PC-9 (cell line): ENCODE measurements at regions not wholly inside any gene's neighbourhood (a gene's known extent, or its start where the extent isn't known, plus 50 kb on each side); places are given as distances from the start of the nearest gene placed in this dataset.

Experiments used
- BruUV-seq: library from RNA; stranded (reverse); fragments of 400-500 nt; replicated peaks from 2 replicates; lab custom pipeline; 2021; lab: Mats Ljungman, UMichigan
- CTCF ChIA-PET: fragments of 300-600 bp; sonication (Branson Sonifier 250); formaldehyde crosslinking; loops from one replicate; lab custom pipeline; 2022; ENCODE audit warnings: antibody characterized with exemption; lab: Charles Lee
- POLR2A ChIA-PET: fragments of 300-600 bp; sonication (Branson Sonifier 250); formaldehyde crosslinking; loops from one replicate; lab custom pipeline; 2022; ENCODE audit warnings: antibody characterized with exemption; ENCODE audit not compliant: unreplicated experiment; lab: Charles Lee
- DNase-seq, 2 experiments: peaks; one replicate each; pipeline versions ENCODE4 v3.0.0 to v3.0.0-alpha.2; 2015 to 2022; ENCODE audit warnings: mixed read lengths in 1 of 2
- H2AFZ ChIP-seq: fragments of 200-600 bp; sonication (generic); 2 replicates; pipeline ENCODE4 v1.8.1; 2017; ENCODE audit warnings: antibody characterized with exemption
- H3F3A ChIP-seq: fragments of 200-600 bp; sonication (generic); 2 replicates; pipeline ENCODE4 v1.8.1; 2017; ENCODE audit warnings: antibody characterized with exemption, mild to moderate bottlenecking, low read depth; ENCODE audit not compliant: insufficient read depth
- H3K27ac ChIP-seq: fragments of 200-600 bp; sonication (generic); 2 replicates; pipeline ENCODE4 v1.6.1; 2016; ENCODE audit warnings: mixed run types
- H3K27me3 ChIP-seq: fragments of 200-600 bp; sonication (generic); 2 replicates; pipeline ENCODE4 v1.6.1; 2016; ENCODE audit warnings: low read depth, mixed run types; ENCODE audit not compliant: insufficient read depth
- H3K36me3 ChIP-seq: fragments of 200-600 bp; sonication (generic); 2 replicates; pipeline ENCODE4 v1.6.1; 2016; ENCODE audit warnings: low read depth, mixed run types
- H3K4me1 ChIP-seq: fragments of 200-600 bp; sonication (generic); replicated peaks from 2 replicates; pipeline ENCODE4 v1.6.1; 2016; ENCODE audit warnings: mixed run types; ENCODE audit not compliant: insufficient read depth
- H3K4me2 ChIP-seq: fragments of 200-600 bp; sonication (generic); 2 replicates; pipeline ENCODE4 v1.6.1; 2017; ENCODE audit warnings: mixed run types
- H3K4me3 ChIP-seq: fragments of 200-600 bp; sonication (generic); 2 replicates; pipeline ENCODE4 v1.6.1; 2016; ENCODE audit warnings: mixed run types
- H3K79me2 ChIP-seq: fragments of 200-600 bp; sonication (generic); 2 replicates; pipeline ENCODE4 v1.6.1; 2017; ENCODE audit warnings: low read depth, mixed run types
- H3K9me2 ChIP-seq: fragments of 200-600 bp; sonication (generic); 2 replicates; pipeline ENCODE4 v1.8.1; 2017; ENCODE audit warnings: mild to moderate bottlenecking; ENCODE audit not compliant: insufficient read depth
- H3K9me3 ChIP-seq: fragments of 200-600 bp; sonication (generic); 2 replicates; pipeline ENCODE4 v1.8.1; 2016; ENCODE audit warnings: low read depth; ENCODE audit not compliant: insufficient read depth
- H4K20me1 ChIP-seq: fragments of 200-600 bp; sonication (generic); 2 replicates; pipeline ENCODE4 v1.8.1; 2017; ENCODE audit not compliant: insufficient read depth
- EZH2 ChIP-seq: fragments of 200-600 bp; sonication (generic); IDR thresholded peaks from 2 replicates; pipeline ENCODE4 v1.8.0; 2017; ENCODE audit warnings: antibody characterized with exemption, low read depth
- intact Hi-C: fragments of 100-400 bp; cut with micrococcal nuclease; formaldehyde crosslinking; loops from one replicate; pipeline ENCODE4 v1.10.0; 2022; ENCODE audit not compliant: unreplicated experiment
- TF ChIP-seq, protein P1 (sequence below): fragments of 200-600 bp; sonication (generic); conservative IDR thresholded peaks from 2 replicates; pipeline ENCODE4 v1.6.1; 2017; ENCODE audit warnings: mixed run types, antibody characterized with exemption, mild to moderate bottlenecking, moderate library complexity

DNA sequence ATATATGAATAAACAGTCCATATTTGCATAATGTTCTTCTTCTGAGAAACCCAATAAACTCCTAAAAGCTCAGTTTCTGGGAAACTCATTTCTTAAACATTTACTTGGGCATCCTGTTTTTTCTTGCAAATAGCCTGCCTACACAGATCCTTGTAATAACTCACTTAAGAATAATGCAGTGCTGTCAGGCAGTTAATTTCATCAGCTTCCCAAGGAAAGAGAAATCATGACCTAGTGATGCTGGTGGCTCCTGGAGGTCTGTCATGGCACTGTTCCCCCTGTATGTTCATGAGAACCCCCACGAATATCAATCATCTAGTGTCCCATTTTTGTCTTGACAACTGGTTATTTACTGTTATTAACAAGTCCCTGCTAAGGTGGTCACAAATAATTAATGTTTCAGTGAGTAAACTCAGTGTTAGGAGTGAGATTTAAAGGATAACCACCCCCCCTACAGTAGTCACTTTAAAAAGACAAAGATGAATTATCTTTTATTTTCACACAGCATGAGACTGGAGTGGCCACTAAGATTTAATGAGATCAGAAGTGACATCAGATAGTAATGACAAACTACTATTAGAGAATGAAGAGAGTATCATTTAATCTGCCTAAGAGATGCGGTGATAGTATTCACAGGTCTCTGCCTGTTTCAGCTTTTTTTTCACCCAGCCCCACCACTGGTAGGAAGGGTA is 279.5 kb upstream of the NECTIN3 start:
- intact Hi-C loops, result no loop called here
- CTCF ChIA-PET, result no interaction called here
- no TSS peak for BruUV-seq

DNA sequence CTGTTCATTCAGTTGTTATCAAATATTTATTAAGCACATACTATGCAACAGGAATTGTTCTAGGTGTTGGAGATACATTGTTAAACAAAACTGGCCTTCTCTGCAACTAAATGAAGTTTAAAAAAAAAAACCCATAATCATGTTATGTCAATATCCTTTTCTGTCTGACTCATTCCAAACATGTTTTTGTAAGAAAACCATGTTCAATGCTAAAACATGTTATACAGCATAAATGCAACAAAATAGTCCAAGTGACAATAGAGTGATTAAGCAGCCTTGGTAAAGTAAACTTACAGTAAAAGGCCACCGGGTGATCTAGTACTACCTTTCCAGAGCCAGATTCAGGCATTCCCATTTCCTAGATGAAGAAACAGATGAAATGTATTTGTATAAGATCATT is 278.0 kb upstream of the NECTIN3 start:
- H3K36me3 ChIP-seq, result no peaks in the 10 kb centered on the region
- H2AFZ ChIP-seq, result no peak overlapping the region
- no peaks in the 10 kb centered on the region for H4K20me1 ChIP-seq
- no peaks in the 10 kb centered on the region for H3K9me3 ChIP-seq
- no peak for DNase-seq
- no peaks in the 10 kb centered on the region for H3K79me2 ChIP-seq
- no peaks in the 10 kb centered on the region for H3K4me1 ChIP-seq
- H3K27ac ChIP-seq, result no peak overlapping the region
- CTCF ChIA-PET, result no interaction called here
- H3F3A ChIP-seq, result no peaks in the 10 kb centered on the region
- TF ChIP-seq, protein P1, sequence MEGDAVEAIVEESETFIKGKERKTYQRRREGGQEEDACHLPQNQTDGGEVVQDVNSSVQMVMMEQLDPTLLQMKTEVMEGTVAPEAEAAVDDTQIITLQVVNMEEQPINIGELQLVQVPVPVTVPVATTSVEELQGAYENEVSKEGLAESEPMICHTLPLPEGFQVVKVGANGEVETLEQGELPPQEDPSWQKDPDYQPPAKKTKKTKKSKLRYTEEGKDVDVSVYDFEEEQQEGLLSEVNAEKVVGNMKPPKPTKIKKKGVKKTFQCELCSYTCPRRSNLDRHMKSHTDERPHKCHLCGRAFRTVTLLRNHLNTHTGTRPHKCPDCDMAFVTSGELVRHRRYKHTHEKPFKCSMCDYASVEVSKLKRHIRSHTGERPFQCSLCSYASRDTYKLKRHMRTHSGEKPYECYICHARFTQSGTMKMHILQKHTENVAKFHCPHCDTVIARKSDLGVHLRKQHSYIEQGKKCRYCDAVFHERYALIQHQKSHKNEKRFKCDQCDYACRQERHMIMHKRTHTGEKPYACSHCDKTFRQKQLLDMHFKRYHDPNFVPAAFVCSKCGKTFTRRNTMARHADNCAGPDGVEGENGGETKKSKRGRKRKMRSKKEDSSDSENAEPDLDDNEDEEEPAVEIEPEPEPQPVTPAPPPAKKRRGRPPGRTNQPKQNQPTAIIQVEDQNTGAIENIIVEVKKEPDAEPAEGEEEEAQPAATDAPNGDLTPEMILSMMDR, result no peak
- TF ChIP-seq EZH2, result no peak
- H3K4me2 ChIP-seq, result no peak overlapping the region
- intact Hi-C loops, result no loop called here
- BruUV-seq, result no TSS peak
- H3K27me3 ChIP-seq, result no peaks in the 10 kb centered on the region
- no peaks in the 10 kb centered on the region for H3K9me2 ChIP-seq
- POLR2A ChIA-PET, result no interaction called here
- H3K4me3 ChIP-seq, result no peak overlapping the region

More for the DNA sequence above, 279.5 kb upstream of the NECTIN3 start:
- H3F3A ChIP-seq, result no peaks in the 10 kb centered on the region
- H3K9me2 ChIP-seq, result no peaks in the 10 kb centered on the region
- POLR2A ChIA-PET, result interaction anchor here (0.8 kb wide), 1 partner anchor 677 kb away, joined by 10 read pairs; no protein-coding TSS in a partner anchor
- no peaks in the 10 kb centered on the region for H3K36me3 ChIP-seq
- no peaks in the 10 kb centered on the region for H3K79me2 ChIP-seq
- H3K4me3 ChIP-seq, result no peak overlapping the region
- DNase-seq, result no peak
- H3K4me1 ChIP-seq, result no peaks in the 10 kb centered on the region
- H3K4me2 ChIP-seq, result no peak overlapping the region
- no peak overlapping the region for H3K27ac ChIP-seq
- H3K9me3 ChIP-seq, result no peaks in the 10 kb centered on the region
- H2AFZ ChIP-seq, result no peak overlapping the region
- H3K27me3 ChIP-seq, result no peaks in the 10 kb centered on the region
- H4K20me1 ChIP-seq, result no peaks in the 10 kb centered on the region
- no peak for TF ChIP-seq EZH2
- TF ChIP-seq, protein P1, result no peak

DNA sequence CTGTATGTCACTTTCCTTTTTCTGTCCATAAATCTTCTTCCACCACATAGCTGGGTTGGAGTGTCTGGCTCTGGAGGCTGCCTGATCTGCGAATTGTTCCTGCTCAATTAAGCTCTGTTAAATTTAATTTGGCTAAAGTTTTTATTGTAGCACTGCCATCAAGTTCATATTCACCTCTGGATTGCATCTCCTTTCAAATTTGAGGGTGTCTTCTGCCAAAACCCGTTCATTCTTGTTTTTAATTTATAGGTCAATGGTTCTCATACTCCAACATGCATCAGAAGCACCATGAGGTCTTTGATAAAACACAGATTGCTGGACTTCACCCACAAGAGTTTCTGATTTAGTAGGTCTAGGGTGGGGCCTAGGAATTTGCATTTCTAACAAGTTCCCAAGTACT is 276.5 kb upstream of the NECTIN3 start:
- H3K4me2 ChIP-seq, result no peak overlapping the region
- H3F3A ChIP-seq, result no peaks in the 10 kb centered on the region
- H3K4me1 ChIP-seq, result no peaks in the 10 kb centered on the region
- TF ChIP-seq EZH2, result no peak
- TF ChIP-seq, protein P1, result no peak
- no TSS peak for BruUV-seq
- H3K9me3 ChIP-seq, result no peaks in the 10 kb centered on the region
- no peaks in the 10 kb centered on the region for H4K20me1 ChIP-seq
- no peaks in the 10 kb centered on the region for H3K36me3 ChIP-seq
- ChIA-PET POLR2A (no interaction called here), CTCF (no interaction called here)
- intact Hi-C loops, result no loop called here
- H3K27ac ChIP-seq, result no peak overlapping the region
- H2AFZ ChIP-seq, result no peak overlapping the region
- DNase-seq, result no peak
- H3K9me2 ChIP-seq, result no peaks in the 10 kb centered on the region
- H3K27me3 ChIP-seq, result no peaks in the 10 kb centered on the region
- no peak overlapping the region for H3K4me3 ChIP-seq
- no peaks in the 10 kb centered on the region for H3K79me2 ChIP-seq
